ENCODE measurements at regions not wholly inside any gene's neighbourhood (a gene's known extent, or its start where the extent isn't known, plus 50 kb on each side); places are given as distances from the start of the nearest gene placed in this dataset.

- DNase-seq (ENCODE audit: low spot score) = no peak
Observed at GRCh38 chr9:84450029-84450428, 109.5 kb upstream of the SLC28A3 start.

GRCh38 chr9:84456527-84456926 is 116.0 kb upstream of the SLC28A3 start:
- no peak for DNase-seq (ENCODE audit: low spot score)

- DNase-seq (ENCODE audit: low spot score) = no peak
Observed at GRCh38 chr9:84460695-84461094, 120.1 kb upstream of the SLC28A3 start.

GRCh38 chr9:84463272-84463671 is 122.7 kb upstream of the SLC28A3 start:
- DNase-seq (ENCODE audit: low spot score) = no peak

GRCh38 chr9:84466580-84467285 is 126.2 kb upstream of the SLC28A3 start:
- no peak for DNase-seq (ENCODE audit: low spot score)

GRCh38 chr9:84471816-84472215 is 131.3 kb upstream of the SLC28A3 start:
- no peak for DNase-seq (ENCODE audit: low spot score)

GRCh38 chr9:84478996-84479395 is 138.4 kb upstream of the SLC28A3 start:
- DNase-seq (ENCODE audit: low spot score) = no peak

GRCh38 chr9:84480071-84480470 is 139.5 kb upstream of the SLC28A3 start:
- no peak for DNase-seq (ENCODE audit: low spot score)

- no peak for DNase-seq (ENCODE audit: low spot score)
Observed at GRCh38 chr9:84481231-84481630, 140.7 kb upstream of the SLC28A3 start.

GRCh38 chr9:84481636-84482218 is 141.2 kb upstream of the SLC28A3 start:
- no peak for DNase-seq (ENCODE audit: low spot score)

GRCh38 chr9:84482607-84483006 is 142.0 kb upstream of the SLC28A3 start:
- no peak for DNase-seq (ENCODE audit: low spot score)

GRCh38 chr9:84484172-84484571 is 143.6 kb upstream of the SLC28A3 start:
- DNase-seq (ENCODE audit: low spot score) = no peak

GRCh38 chr9:84485539-84485938 is 145.0 kb upstream of the SLC28A3 start:
- no peak for DNase-seq (ENCODE audit: low spot score)

GRCh38 chr9:84486663-84487062 is 146.1 kb upstream of the SLC28A3 start:
- no peak for DNase-seq (ENCODE audit: low spot score)

GRCh38 chr9:84490206-84490841 is 149.8 kb upstream of the SLC28A3 start:
- no peak for DNase-seq (ENCODE audit: low spot score)

- DNase-seq (ENCODE audit: low spot score) = no peak
Observed at GRCh38 chr9:84490842-84491325, 150.3 kb upstream of the SLC28A3 start.

GRCh38 chr9:84492366-84493159 is 152.0 kb upstream of the SLC28A3 start:
- no peak for DNase-seq (ENCODE audit: low spot score)

- no peak for DNase-seq (ENCODE audit: low spot score)
Observed at GRCh38 chr9:84493284-84493947, 152.9 kb upstream of the SLC28A3 start.

GRCh38 chr9:84499969-84500582 is 159.5 kb upstream of the SLC28A3 start:
- no peak for DNase-seq (ENCODE audit: low spot score)

- no peak for DNase-seq (ENCODE audit: low spot score)
Observed at GRCh38 chr9:84500826-84501225, 160.3 kb upstream of the SLC28A3 start.

- no peak for DNase-seq (ENCODE audit: low spot score)
Observed at GRCh38 chr9:84501587-84501986, 161.0 kb upstream of the SLC28A3 start.

GRCh38 chr9:84502066-84502465 is 161.5 kb upstream of the SLC28A3 start:
- DNase-seq (ENCODE audit: low spot score) = no peak
